K562 (cell line): ENCODE measurements at regions not wholly inside any gene's neighbourhood (a gene's known extent, or its start where the extent isn't known, plus 50 kb on each side); places are given as distances from the start of the nearest gene placed in this dataset.

Source experiments
- ATAC-seq: fragments of 200-7000 bp; cut with Tn5 transposase; 3 replicates; pipeline ENCODE4 v1.9.1; 2020; ENCODE audit warnings: moderate library complexity
- BruUV-seq: library from RNA; stranded (reverse); fragments of 400-500 nt; replicated peaks from 2 replicates; lab custom pipeline; 2021; lab: Mats Ljungman, UMichigan
- CTCF ChIA-PET: fragments of 300-600 bp; formaldehyde crosslinking; extraction: SDS; loops from one replicate; lab custom pipeline; 2021; ENCODE audit warnings: low intra/inter-chr PET ratio; lab: Yijun Ruan, JAX
- POLR2A ChIA-PET: fragments of 300-600, 350-650 bp; sonication (Branson Sonifier 250); formaldehyde crosslinking; extraction: SDS; loops from one replicate; lab custom pipeline; 2021; ENCODE audit warnings: antibody characterized with exemption, inconsistent platforms; lab: Yijun Ruan, JAX
- DNase-seq, 4 experiments: peaks; one replicate each; pipeline versions ENCODE4 v3.0.0 to v3.0.0-alpha.2; 2011 to 2018; ENCODE audit warnings: low spot score in 3 of 4, mixed read lengths in 3 of 4; ENCODE audit errors: extremely low read depth in 1 of 4
- FAIRE-seq: peaks from 2 replicates; lab custom pipeline; 2011; peaks lifted over from hg19 to GRCh38; lab: Jason Lieb, UNC
- H2AFZ ChIP-seq: 2 replicates; pipeline ENCODE4 v1.6.0; 2011; ENCODE audit warnings: low read depth, low read length, control low read depth, inconsistent platforms
- H3K27ac ChIP-seq: fragments of 200-600 bp; 3 replicates; pipeline ENCODE4 v1.8.0; 2011; ENCODE audit warnings: low read depth, mild to moderate bottlenecking, control low read depth, inconsistent platforms, low read length, moderate library complexity, mixed read lengths; ENCODE audit errors: extremely low read depth
- H3K27me3 ChIP-seq, 2 experiments: fragments of 300-600 bp in 1 of 2; 2 replicates in 1 of 2; 3 replicates in 1 of 2; pipeline versions ENCODE4 v1.6.0 to v1.8.0; 2011; ENCODE audit warnings: inconsistent platforms in 2 of 2, low read length in 2 of 2, mild to moderate bottlenecking in 1 of 2, mixed read lengths in 1 of 2, moderate library complexity in 1 of 2; ENCODE audit not compliant: control insufficient read depth in 2 of 2, insufficient read depth in 2 of 2
- H3K36me3 ChIP-seq: fragments of 300-600 bp; 3 replicates; pipeline ENCODE4 v1.8.0; 2011; ENCODE audit warnings: mild to moderate bottlenecking, low read length, inconsistent platforms; ENCODE audit not compliant: control insufficient read depth, insufficient read depth
- H3K4me1 ChIP-seq, 2 experiments: fragments of 200-600 bp in 1 of 2; replicated peaks in 1 of 2; 2 replicates in 1 of 2; 3 replicates in 1 of 2; pipeline versions ENCODE4 v1.5.1 to v1.8.0; 2011; ENCODE audit warnings: inconsistent platforms in 2 of 2, low read length in 2 of 2, mild to moderate bottlenecking in 1 of 2, mixed read lengths in 1 of 2, moderate library complexity in 1 of 2; ENCODE audit not compliant: control insufficient read depth in 2 of 2, insufficient read depth in 2 of 2
- H3K4me2 ChIP-seq: 2 replicates; pipeline ENCODE4 v1.6.1; 2011; ENCODE audit warnings: low read length, control low read depth, inconsistent platforms, mixed read lengths; ENCODE audit not compliant: insufficient read depth
- H3K4me3 ChIP-seq: fragments of 200-600 bp; sonication (generic), shearing (Covaris generic); 2 replicates; pipeline ENCODE4 v1.5.1; 2016; ENCODE audit warnings: control low read depth, inconsistent platforms
- H3K79me2 ChIP-seq: fragments of 200-600 bp; 3 replicates; pipeline ENCODE4 v1.8.0; 2011; ENCODE audit warnings: low read length, inconsistent platforms; ENCODE audit not compliant: control insufficient read depth, insufficient read depth
- H3K9ac ChIP-seq, 2 experiments: 2 replicates each; pipeline versions ENCODE4 v1.6.0 to v1.6.1; 2011; ENCODE audit warnings: low read depth in 2 of 2, low read length in 2 of 2, control low read depth in 1 of 2, inconsistent platforms in 1 of 2, mild to moderate bottlenecking in 1 of 2, mixed read lengths in 1 of 2; ENCODE audit not compliant: insufficient read depth in 1 of 2
- H3K9me1 ChIP-seq: one replicate; pipeline ENCODE4 v1.6.0; 2011; ENCODE audit warnings: inconsistent platforms, mild to moderate bottlenecking, low read length, moderate library complexity; ENCODE audit not compliant: control insufficient read depth, insufficient read depth
- H3K9me3 ChIP-seq: replicated peaks from 2 replicates; pipeline ENCODE4 v1.5.1; 2011; ENCODE audit warnings: low read depth, low read length, inconsistent platforms; ENCODE audit not compliant: control insufficient read depth, insufficient read depth
- H4K20me1 ChIP-seq: replicated peaks from 2 replicates; pipeline ENCODE4 v1.6.1; 2011; ENCODE audit warnings: low read length, inconsistent platforms, mixed read lengths; ENCODE audit not compliant: control insufficient read depth, insufficient read depth
- ATF2 ChIP-seq: sonication (generic); formaldehyde crosslinking; IDR thresholded peaks from 2 replicates; pipeline ENCODE4 v1.8.1; 2022; ENCODE audit warnings: missing genetic modification reagents
- THRA ChIP-seq: fragments of 450-650 bp; IDR thresholded peaks from 2 replicates; pipeline ENCODE4 v1.6.1; 2017; ENCODE audit warnings: mild to moderate bottlenecking, moderate library complexity
- ZKSCAN1 ChIP-seq: fragments of 150-350 bp; IDR thresholded peaks from 2 replicates; pipeline ENCODE4 v1.6.1; 2016; ENCODE audit warnings: low read depth, low read length
- WGBS: fragments of 100-300 bp; shearing (Covaris generic); methylation state at CpG from one replicate; pipeline ENCODE4 v1.1.6; 2016; ENCODE audit warnings: low coverage, mixed read lengths; ENCODE audit not compliant: insufficient coverage; ENCODE audit errors: missing lambda C conversion rate; 5-methylcytosine and 5-hydroxymethylcytosine counted together
- in situ Hi-C: fragments of 300-500 bp; cut with MboI; formaldehyde crosslinking; loops from 4 replicates; pipeline ENCODE4 v1.15.0; 2018; ENCODE audit warnings: inconsistent platforms, mixed read lengths
- intact Hi-C: fragments of 100-400 bp; cut with micrococcal nuclease; formaldehyde crosslinking; loops from 2 replicates; pipeline ENCODE4 v1.14.2; 2022

GRCh38 chr18:29378651-29379136 lies 1201.8 kb upstream of the CDH2 start:
- Histone ChIP-seq H3K9me3 (no peaks in the 10 kb centered on the region; the same call in 1 of the 2 replicates), H4K20me1 (no peaks in the 10 kb centered on the region), H3K79me2 (no peaks in the 10 kb centered on the region), H3K9me1 (no peaks in the 10 kb centered on the region), H3K4me2 (no peak overlapping the region), H3K4me3 (no peak overlapping the region), H2AFZ (no peak overlapping the region), H3K4me1 (no peaks in the 10 kb centered on the region), H3K9ac (no peak overlapping the region), H3K27me3 (no peaks in the 10 kb centered on the region), H3K27ac (no peak overlapping the region), H3K36me3 (no peaks in the 10 kb centered on the region)
- FAIRE-seq: no peak
- no TSS peak for BruUV-seq
- POLR2A ChIA-PET: no interaction called here
- TF ChIP-seq THRA (no peak), ATF2 (no peak), ZKSCAN1 (no peak)
- WGBS: 2% methylated on average over 3 of the region's 3 CpGs
- ATAC-seq: no peak
- CTCF ChIA-PET: no interaction called here
- intact Hi-C loops (no loop called here), in situ Hi-C loops (no loop called here)
- DNase-seq: no peak
